Calu3 (cell line): ENCODE measurements at regions not wholly inside any gene's neighbourhood (a gene's known extent, or its start where the extent isn't known, plus 50 kb on each side); places are given as distances from the start of the nearest gene placed in this dataset.

ENCODE experiments used
- BruUV-seq: library from RNA; stranded (reverse); fragments of 400-500 nt; replicated peaks from 2 replicates; lab custom pipeline; 2021; lab: Mats Ljungman, UMichigan
- CTCF ChIA-PET: fragments of 300-600 bp; sonication (Branson Sonifier 250); formaldehyde crosslinking; loops from one replicate; lab custom pipeline; 2022; ENCODE audit warnings: antibody characterized with exemption; lab: Charles Lee
- DNase-seq: peaks from one replicate; pipeline ENCODE4 v3.0.0; 2022
- H3K27ac Mint-ChIP-seq: one replicate; pipeline ENCODE4 v1.8.0; 2022; ENCODE audit warnings: mixed read lengths; ENCODE audit not compliant: unreplicated experiment
- H3K27me3 Mint-ChIP-seq: one replicate; pipeline ENCODE4 v1.8.0; 2022; ENCODE audit warnings: mixed read lengths; ENCODE audit not compliant: unreplicated experiment
- H3K36me3 Mint-ChIP-seq: one replicate; pipeline ENCODE4 v1.8.0; 2022; ENCODE audit warnings: mild to moderate bottlenecking, moderate library complexity, mixed read lengths; ENCODE audit not compliant: insufficient read depth, unreplicated experiment
- H3K4me1 Mint-ChIP-seq: one replicate; pipeline ENCODE4 v1.8.0; 2022; ENCODE audit warnings: mild to moderate bottlenecking, low read depth, mixed read lengths; ENCODE audit not compliant: unreplicated experiment
- H3K4me3 Mint-ChIP-seq: one replicate; pipeline ENCODE4 v1.8.0; 2022; ENCODE audit warnings: mild to moderate bottlenecking, low read depth, moderate library complexity, mixed read lengths; ENCODE audit not compliant: unreplicated experiment
- H3K9me3 Mint-ChIP-seq: one replicate; pipeline ENCODE4 v1.8.0; 2022; ENCODE audit warnings: low read depth, mixed read lengths; ENCODE audit not compliant: unreplicated experiment
- CTCF ChIP-seq: fragments of 200-600 bp; IDR thresholded peaks from one replicate; pipeline ENCODE4 v1.8.0; 2022; ENCODE audit warnings: antibody characterized with exemption; ENCODE audit not compliant: unreplicated experiment
- intact Hi-C: fragments of 100-400 bp; cut with micrococcal nuclease; formaldehyde crosslinking; loops from one replicate; pipeline ENCODE4 v1.10.0; 2022; ENCODE audit not compliant: unreplicated experiment

DNA sequence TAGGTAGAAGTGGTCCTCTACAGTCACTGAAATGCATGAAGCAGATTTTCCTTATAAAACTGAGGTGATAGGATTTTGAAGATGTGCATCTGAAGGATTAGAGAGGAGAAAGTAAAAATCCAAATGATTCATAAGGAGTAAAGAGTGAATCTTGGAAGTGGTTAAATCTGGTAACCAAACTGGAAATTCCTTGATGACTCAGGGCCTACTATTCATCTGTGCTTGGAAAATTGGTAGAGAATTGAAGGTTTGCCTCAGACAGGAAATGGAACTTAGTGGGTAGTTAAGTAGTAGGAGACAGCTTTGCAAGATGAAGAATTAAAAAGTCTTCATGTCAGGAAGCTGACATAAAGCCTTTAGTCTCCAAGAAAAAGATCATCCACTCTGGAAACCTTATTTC lies 368.9 kb upstream of the CTSO start:
- BruUV-seq: no TSS peak
- no peak overlapping the region for H3K27ac Mint-ChIP-seq
- no peak for TF ChIP-seq CTCF
- CTCF ChIA-PET: no interaction called here
- H3K4me3 Mint-ChIP-seq: no peak overlapping the region
- peaks cover 20% of the 10 kb centered on the region for H3K4me1 Mint-ChIP-seq
- intact Hi-C loops: no loop called here
- H3K36me3 Mint-ChIP-seq: no peaks in the 10 kb centered on the region
- H3K9me3 Mint-ChIP-seq: no peaks in the 10 kb centered on the region
- no peaks in the 10 kb centered on the region for H3K27me3 Mint-ChIP-seq
- no peak for DNase-seq

- intact Hi-C loops: no loop called here
- DNase-seq: peak; percentile 5
- no peak overlapping the region for H3K4me3 Mint-ChIP-seq
- BruUV-seq: no TSS peak
- H3K4me1 Mint-ChIP-seq: peaks cover 20% of the 10 kb centered on the region
- CTCF ChIA-PET: no interaction called here
- no peak for TF ChIP-seq CTCF
- no peaks in the 10 kb centered on the region for H3K27me3 Mint-ChIP-seq
- H3K36me3 Mint-ChIP-seq: no peaks in the 10 kb centered on the region
- H3K9me3 Mint-ChIP-seq: no peaks in the 10 kb centered on the region
- peak overlapping the region; percentile 52 for H3K27ac Mint-ChIP-seq
Observed at GRCh38 chr4:156321203-156321602, 367.5 kb upstream of the CTSO start.

GRCh38 chr4:156313497-156313896 lies 359.8 kb upstream of the CTSO start:
- Mint-ChIP-seq H3K27me3 (no peaks in the 10 kb centered on the region), H3K27ac (no peak overlapping the region)
- DNase-seq: no peak

DNA sequence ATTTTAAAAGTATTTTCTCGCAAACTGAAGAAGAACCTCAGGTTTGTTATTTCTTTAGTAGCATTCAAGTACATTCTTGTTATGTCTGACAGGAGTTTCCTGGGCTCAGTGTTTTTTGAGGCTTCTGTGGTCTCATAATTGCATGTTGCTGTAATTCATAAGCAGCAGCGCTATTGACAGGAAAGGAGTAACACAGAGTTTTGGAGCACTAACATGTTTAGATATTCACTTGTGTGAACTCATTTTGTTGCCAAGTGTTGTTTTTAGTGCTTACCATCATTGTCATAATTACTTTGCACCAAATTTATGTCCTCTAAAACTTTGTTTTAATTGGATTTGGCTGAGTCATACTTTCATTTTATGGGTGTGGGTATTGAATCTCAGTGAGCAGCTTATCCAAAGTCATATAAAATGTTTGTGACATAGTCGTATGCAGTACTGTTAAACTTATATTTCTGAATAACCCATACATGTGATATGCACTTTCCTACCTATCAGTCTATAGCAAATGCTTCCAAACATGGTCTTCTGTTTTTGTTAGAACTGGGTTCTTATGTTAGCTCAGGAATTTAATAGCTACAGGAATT lies 358.7 kb upstream of the CTSO start:
- no TSS peak for BruUV-seq
- Mint-ChIP-seq H3K4me1 (no peaks in the 10 kb centered on the region), H3K4me3 (no peak overlapping the region), H3K27me3 (no peaks in the 10 kb centered on the region), H3K9me3 (no peaks in the 10 kb centered on the region), H3K36me3 (no peaks in the 10 kb centered on the region), H3K27ac (no peak overlapping the region)
- CTCF ChIA-PET: no interaction called here
- no peak for DNase-seq
- intact Hi-C loops: no loop called here
- no peak for TF ChIP-seq CTCF

More at GRCh38 chr4:156313497-156313896, 359.8 kb upstream of the CTSO start:
- Mint-ChIP-seq H3K4me1 (no peaks in the 10 kb centered on the region), H3K36me3 (no peaks in the 10 kb centered on the region), H3K9me3 (no peaks in the 10 kb centered on the region), H3K4me3 (no peak overlapping the region)
- BruUV-seq: no TSS peak
- CTCF ChIA-PET: no interaction called here
- TF ChIP-seq CTCF: no peak
- intact Hi-C loops: no loop called here
